Kidney epithelial cell (primary cell): ENCODE measurements at regions not wholly inside any gene's neighbourhood (a gene's known extent, or its start where the extent isn't known, plus 50 kb on each side); places are given as distances from the start of the nearest gene placed in this dataset.

Source experiments
- DNase-seq: peaks from one replicate; pipeline ENCODE4 v3.0.0-alpha.2; 2010; ENCODE audit warnings: low read depth
- H3K27me3 ChIP-seq: 2 replicates; pipeline ENCODE4 v1.6.0; 2011; ENCODE audit warnings: low read length; ENCODE audit not compliant: control insufficient read depth, insufficient read depth
- H3K36me3 ChIP-seq: 2 replicates; pipeline ENCODE4 v1.5.1; 2011; ENCODE audit warnings: low read length; ENCODE audit not compliant: control insufficient read depth, insufficient read depth
- H3K4me3 ChIP-seq: 2 replicates; pipeline ENCODE4 v1.5.1; 2011; ENCODE audit warnings: low read depth, mild to moderate bottlenecking, control low read depth, low read length
- TF ChIP-seq, protein P1 (sequence below): IDR thresholded peaks from 2 replicates; pipeline ENCODE4 v1.5.1; 2011; ENCODE audit warnings: mild to moderate bottlenecking, moderate library complexity, low read length, control low read depth, inconsistent platforms; ENCODE audit not compliant: insufficient read depth, poor library complexity, severe bottlenecking

DNA sequence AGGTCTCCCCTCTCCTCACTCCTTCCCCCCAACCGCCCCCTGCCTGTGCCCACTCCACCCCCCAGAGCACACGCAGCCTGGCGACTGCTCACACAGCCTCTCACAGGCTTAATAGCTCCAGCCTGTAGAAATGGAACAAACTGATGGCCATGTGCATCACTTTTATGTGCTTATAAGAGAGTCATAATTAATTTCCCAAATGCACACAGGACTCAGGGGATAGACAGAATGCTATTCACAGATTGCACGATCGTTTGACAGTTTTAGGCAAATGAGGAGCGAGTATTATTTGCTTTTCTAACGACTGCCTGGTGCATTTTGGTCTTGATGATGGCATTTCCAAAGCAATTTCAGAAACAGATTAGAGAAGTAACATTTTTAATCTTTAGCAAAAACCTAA is 97.7 kb upstream of the VSTM2B start:
- H3K27me3 ChIP-seq, result no peaks in the 10 kb centered on the region
- TF ChIP-seq, protein P1, sequence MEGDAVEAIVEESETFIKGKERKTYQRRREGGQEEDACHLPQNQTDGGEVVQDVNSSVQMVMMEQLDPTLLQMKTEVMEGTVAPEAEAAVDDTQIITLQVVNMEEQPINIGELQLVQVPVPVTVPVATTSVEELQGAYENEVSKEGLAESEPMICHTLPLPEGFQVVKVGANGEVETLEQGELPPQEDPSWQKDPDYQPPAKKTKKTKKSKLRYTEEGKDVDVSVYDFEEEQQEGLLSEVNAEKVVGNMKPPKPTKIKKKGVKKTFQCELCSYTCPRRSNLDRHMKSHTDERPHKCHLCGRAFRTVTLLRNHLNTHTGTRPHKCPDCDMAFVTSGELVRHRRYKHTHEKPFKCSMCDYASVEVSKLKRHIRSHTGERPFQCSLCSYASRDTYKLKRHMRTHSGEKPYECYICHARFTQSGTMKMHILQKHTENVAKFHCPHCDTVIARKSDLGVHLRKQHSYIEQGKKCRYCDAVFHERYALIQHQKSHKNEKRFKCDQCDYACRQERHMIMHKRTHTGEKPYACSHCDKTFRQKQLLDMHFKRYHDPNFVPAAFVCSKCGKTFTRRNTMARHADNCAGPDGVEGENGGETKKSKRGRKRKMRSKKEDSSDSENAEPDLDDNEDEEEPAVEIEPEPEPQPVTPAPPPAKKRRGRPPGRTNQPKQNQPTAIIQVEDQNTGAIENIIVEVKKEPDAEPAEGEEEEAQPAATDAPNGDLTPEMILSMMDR, result no peak
- no peaks in the 10 kb centered on the region for H3K36me3 ChIP-seq
- no peak for DNase-seq
- no peak overlapping the region for H3K4me3 ChIP-seq

DNA sequence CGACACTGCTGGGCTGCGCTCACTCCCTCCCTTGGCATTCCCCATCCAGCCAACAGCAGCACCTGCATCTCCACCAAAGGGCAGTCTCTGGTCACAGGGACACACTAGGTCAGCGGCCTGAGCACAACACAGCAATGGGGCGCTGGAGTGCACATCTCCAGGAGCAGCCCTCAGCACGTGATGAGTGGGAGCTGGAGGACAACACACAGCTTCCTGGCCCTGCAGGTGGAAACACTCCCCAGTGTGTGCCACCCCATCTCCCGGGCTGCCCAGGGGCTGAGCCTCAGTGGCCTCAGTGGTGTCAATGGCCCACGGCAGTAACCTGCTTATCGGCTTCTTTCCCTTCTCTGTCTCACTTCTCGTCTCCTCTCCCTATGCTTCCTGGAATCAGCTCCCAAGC is 96.8 kb upstream of the VSTM2B start:
- H3K27me3 ChIP-seq, result no peaks in the 10 kb centered on the region
- TF ChIP-seq, protein P1, result no peak
- H3K4me3 ChIP-seq, result no peak overlapping the region
- H3K36me3 ChIP-seq, result no peaks in the 10 kb centered on the region
- DNase-seq, result no peak

DNA sequence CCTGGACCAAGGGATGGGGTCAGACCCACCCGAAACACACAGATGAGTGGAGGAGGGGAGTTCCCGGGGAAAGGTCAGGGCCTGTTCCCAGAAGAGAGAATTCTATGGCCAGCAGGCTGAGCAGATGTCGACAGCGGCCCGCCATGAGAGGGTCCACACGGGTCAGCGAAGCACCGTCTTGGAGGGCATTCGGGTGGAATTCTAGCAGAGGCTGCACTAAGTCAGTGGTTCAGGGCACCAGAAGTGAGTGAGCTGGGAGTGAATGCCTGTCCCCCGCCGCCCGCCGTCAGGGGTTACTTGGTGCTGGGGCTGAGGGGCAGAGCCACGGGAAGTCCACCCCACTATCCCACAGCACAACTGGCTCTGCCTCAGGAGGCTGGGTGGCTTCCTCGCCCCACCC is 96.2 kb upstream of the VSTM2B start:
- TF ChIP-seq, protein P1, result no peak
- DNase-seq, result no peak

DNA sequence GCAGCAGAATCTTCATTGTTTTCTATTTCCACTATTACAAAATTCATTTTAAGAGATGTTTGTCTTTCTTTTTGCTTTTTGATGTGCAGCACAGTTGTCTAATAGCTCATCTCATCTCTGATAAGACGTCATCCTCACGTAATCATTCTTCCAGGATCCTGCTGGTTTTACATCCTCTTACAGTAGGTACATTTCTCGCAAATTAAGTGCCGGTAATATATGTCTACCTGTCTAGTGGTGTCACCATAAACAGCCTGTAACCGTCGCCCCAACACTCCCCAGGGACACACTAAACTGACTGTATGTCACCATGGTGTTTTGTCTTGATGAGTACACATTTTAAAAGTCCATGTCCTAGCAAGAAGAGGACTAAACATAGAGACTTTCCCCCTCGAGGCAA is 94.5 kb upstream of the VSTM2B start:
- TF ChIP-seq, protein P1, result no peak
- no peak overlapping the region for H3K4me3 ChIP-seq
- DNase-seq, result no peak
- no peaks in the 10 kb centered on the region for H3K27me3 ChIP-seq
- no peaks in the 10 kb centered on the region for H3K36me3 ChIP-seq

More for the DNA sequence above, 96.2 kb upstream of the VSTM2B start:
- Histone ChIP-seq H3K27me3 (no peaks in the 10 kb centered on the region), H3K4me3 (no peak overlapping the region), H3K36me3 (no peaks in the 10 kb centered on the region)

DNA sequence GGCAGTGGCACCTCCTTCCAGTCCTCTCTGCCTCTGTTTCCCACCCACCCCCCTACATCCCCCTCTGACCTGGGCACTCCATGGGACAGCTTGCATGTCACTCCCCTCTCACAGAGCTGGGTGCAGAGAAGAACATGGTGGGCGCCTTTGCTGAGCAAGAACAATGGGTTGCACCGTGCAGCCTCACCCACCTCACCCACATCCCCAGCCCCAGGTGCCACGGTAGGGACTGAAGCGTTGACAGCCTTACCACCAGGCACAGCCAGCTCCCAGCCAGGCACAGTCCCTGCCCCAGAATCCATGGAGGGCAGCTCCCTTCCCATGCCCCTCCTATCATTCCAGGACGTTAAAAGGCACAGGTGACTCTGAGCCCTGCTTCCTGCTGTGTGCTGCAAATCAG is 93.1 kb upstream of the VSTM2B start:
- H3K27me3 ChIP-seq, result no peaks in the 10 kb centered on the region
- DNase-seq, result no peak
- H3K4me3 ChIP-seq, result no peak overlapping the region
- no peaks in the 10 kb centered on the region for H3K36me3 ChIP-seq
- TF ChIP-seq, protein P1, result no peak

DNA sequence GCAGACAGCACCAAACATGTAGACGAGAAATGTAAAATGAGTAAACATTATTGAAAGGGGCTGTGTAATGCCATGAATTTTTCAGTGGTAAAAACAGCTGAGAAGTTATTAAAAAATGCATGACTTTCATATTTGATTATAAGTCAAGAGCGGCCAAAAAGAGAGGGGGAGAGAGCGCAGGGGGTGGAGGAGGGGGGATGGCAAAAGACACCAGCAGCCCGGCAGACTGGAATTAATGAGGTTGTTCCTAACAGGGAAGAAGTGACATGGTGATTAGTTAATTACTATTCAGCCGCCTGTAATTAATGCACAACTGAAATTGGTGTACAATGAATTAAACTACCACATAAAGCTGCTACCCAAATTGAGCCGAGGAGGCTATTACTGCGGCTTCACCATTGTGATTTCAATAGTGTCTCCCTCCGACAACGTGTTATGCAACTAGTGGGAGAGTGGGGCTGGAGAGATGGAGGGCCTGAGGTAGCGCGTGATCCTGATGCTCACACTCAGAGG is 89.1 kb upstream of the VSTM2B start:
- H3K4me3 ChIP-seq, result no peak overlapping the region
- no peaks in the 10 kb centered on the region for H3K36me3 ChIP-seq
- no peak for DNase-seq
- H3K27me3 ChIP-seq, result no peaks in the 10 kb centered on the region
- TF ChIP-seq, protein P1, result no peak
